ENCODE measurements at regions not wholly inside any gene's neighbourhood (a gene's known extent, or its start where the extent isn't known, plus 50 kb on each side); places are given as distances from the start of the nearest gene placed in this dataset.

DNA sequence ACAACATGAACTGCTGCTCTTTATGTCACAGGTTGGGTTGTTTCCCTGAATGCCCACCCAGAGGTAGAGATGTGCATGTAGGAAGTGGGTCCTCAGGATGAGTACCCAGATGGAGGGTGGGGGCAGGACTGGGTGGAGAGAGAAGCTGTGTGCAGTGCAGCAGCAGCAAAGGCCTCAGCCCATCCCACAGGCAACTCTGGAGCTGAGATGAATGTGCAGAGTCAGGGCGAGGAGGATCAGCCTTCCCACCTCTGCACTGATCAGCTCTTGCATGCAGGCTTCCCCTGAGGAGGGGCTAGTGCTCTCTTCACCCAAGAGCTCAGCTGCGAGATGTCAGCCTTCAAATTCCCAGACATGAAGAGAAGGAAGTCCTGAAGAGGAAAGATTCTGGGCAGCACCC is 326.2 kb upstream of the RAB6C start:
- TF ChIP-seq, protein P1, sequence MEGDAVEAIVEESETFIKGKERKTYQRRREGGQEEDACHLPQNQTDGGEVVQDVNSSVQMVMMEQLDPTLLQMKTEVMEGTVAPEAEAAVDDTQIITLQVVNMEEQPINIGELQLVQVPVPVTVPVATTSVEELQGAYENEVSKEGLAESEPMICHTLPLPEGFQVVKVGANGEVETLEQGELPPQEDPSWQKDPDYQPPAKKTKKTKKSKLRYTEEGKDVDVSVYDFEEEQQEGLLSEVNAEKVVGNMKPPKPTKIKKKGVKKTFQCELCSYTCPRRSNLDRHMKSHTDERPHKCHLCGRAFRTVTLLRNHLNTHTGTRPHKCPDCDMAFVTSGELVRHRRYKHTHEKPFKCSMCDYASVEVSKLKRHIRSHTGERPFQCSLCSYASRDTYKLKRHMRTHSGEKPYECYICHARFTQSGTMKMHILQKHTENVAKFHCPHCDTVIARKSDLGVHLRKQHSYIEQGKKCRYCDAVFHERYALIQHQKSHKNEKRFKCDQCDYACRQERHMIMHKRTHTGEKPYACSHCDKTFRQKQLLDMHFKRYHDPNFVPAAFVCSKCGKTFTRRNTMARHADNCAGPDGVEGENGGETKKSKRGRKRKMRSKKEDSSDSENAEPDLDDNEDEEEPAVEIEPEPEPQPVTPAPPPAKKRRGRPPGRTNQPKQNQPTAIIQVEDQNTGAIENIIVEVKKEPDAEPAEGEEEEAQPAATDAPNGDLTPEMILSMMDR (IDR thresholded peaks at IDR 0.05; ENCODE audit: extremely low read depth in 1 of 2, insufficient read depth in 1 of 2, low read depth in 1 of 2, low read length in 2 of 2) = no peak
- TF ChIP-seq, protein P2, sequence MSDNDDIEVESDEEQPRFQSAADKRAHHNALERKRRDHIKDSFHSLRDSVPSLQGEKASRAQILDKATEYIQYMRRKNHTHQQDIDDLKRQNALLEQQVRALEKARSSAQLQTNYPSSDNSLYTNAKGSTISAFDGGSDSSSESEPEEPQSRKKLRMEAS (IDR thresholded peaks at IDR 0.05; ENCODE audit: insufficient read depth, insufficient read length) = no peak
